Natural killer cell treated with Interleukin-12 subunit alpha and Interleukin-12 subunit beta and Interleukin-15 and Interleukin-18, amount 100 ng/mL, for 72 hours (primary cell): ENCODE measurements at regions not wholly inside any gene's neighbourhood (a gene's known extent, or its start where the extent isn't known, plus 50 kb on each side); places are given as distances from the start of the nearest gene placed in this dataset.
"Not testable (repeated sequence)": the region's sequence is repeated elsewhere in the genome, so short reads cannot be mapped to it uniquely, and the experiment has no call there.

Experiments used
- ATAC-seq, 2 donors: fragments of 150-1000 bp; cut with Tn5 transposase in 1 of 2; sonication (Bioruptor Pico), chemical (Tn5 transposase) in 1 of 2; 2 replicates each; pipeline ENCODE4 v1.10.0; 2021
- DNase-seq: peaks from one replicate; pipeline ENCODE4 v3.0.0; 2022; ENCODE audit warnings: low spot score
- H3K27ac Mint-ChIP-seq, 2 donors: 1 replicate in 1 of 2; 2 replicates in 1 of 2; pipeline ENCODE4 v1.8.0; 2022; ENCODE audit warnings: mixed read lengths in 2 of 2, mild to moderate bottlenecking in 1 of 2, moderate library complexity in 1 of 2
- H3K27me3 Mint-ChIP-seq, 2 donors: 1 replicate in 1 of 2; 2 replicates in 1 of 2; pipeline ENCODE4 v1.8.0; 2022; ENCODE audit warnings: mixed read lengths in 2 of 2
- H3K36me3 Mint-ChIP-seq: one replicate; pipeline ENCODE4 v1.8.0; 2022; ENCODE audit warnings: mixed read lengths
- H3K4me1 Mint-ChIP-seq, 2 donors: 1 replicate in 1 of 2; 2 replicates in 1 of 2; pipeline ENCODE4 v1.8.0; 2022; ENCODE audit warnings: low read depth in 2 of 2, mixed read lengths in 2 of 2, mild to moderate bottlenecking in 1 of 2
- H3K4me3 Mint-ChIP-seq: one replicate; pipeline ENCODE4 v1.8.0; 2022; ENCODE audit warnings: mixed read lengths
- H3K9me3 Mint-ChIP-seq: 2 replicates; pipeline ENCODE4 v1.8.0; 2022; ENCODE audit warnings: mixed read lengths

DNA sequence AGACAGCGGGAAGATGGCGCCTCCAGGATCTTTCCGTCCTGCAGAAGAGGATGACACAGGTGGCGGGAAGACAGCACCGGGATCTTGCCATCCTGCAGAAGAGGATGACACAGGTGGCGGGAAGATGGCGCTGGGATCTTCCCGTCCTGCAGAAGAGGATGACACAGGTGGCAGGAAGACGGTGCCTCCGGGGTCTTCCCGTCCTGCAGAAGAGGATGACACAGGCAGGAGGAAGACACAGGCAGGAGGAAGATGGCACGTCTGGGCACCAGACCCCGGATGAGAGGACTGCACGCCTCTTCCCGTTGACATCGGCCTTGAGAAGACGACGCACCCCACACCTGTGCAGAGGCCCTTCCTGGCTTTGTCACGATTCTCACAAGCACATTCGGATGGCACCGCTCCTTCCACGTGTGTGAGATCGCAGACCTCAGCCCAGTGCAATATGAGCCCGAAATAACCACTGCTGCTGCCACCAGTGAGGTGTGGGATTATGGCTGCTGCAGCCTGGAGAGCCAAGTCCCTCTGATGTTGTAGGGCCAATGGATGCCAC, 79.4 kb upstream of the SNTG2 start:
- no peak for DNase-seq
- Mint-ChIP-seq H3K27ac (no peak overlapping the region), H3K4me1 (peaks cover 0 to 5% of the 10 kb centered on the region in 2 donors), H3K4me3 (no peak overlapping the region), H3K9me3 (no peaks in the 10 kb centered on the region), H3K36me3 (no peaks in the 10 kb centered on the region), H3K27me3 (peaks cover 0 to 17% of the 10 kb centered on the region in 2 donors)
- ATAC-seq, result no peak

DNA sequence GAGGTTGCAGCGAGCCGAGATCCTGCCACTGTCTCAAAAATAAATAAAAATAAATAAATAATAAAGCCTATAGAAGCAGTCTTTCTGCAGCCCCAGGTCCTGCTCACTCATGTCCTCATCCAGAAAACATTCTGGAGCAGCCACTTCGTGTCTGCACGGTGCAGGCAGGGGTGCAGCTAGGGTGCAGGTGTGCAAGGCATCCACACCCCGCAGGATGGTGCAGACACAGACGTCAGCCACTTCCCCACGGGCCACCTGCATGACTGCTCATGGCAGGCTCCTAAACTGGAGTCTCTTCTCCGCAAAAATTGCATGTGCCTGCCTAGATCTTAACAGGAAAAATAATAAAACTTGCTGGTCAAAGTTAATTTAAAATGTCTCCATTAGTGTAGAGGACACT, 80.2 kb upstream of the SNTG2 start:
- no peak overlapping the region for H3K27ac Mint-ChIP-seq
- ATAC-seq, result no peak
- peaks cover 0 to 5% of the 10 kb centered on the region in 2 donors for H3K4me1 Mint-ChIP-seq
- H3K36me3 Mint-ChIP-seq, result no peaks in the 10 kb centered on the region
- peaks cover 0 to 17% of the 10 kb centered on the region in 2 donors for H3K27me3 Mint-ChIP-seq
- H3K4me3 Mint-ChIP-seq, result no peak overlapping the region
- H3K9me3 Mint-ChIP-seq, result no peaks in the 10 kb centered on the region
- no peak for DNase-seq

DNA sequence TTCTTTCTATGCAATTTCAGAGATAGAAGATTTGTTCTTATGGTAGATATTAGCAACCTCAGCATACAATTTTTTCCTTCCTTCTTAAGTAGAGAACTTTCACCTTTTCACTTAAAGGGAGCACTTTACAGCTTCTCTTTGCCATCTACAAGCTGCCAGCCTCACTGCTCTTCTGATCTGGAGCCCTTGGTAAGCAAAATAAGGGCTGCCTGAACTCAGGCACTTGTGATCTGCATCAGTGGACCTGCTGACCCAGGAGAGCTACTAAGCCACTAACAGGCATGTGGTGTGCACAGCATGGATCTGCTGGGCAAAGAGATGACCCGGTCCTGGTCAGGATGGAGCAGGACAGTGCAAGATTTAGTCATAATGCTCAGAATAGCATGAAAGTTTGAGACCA, 80.8 kb upstream of the SNTG2 start:
- Mint-ChIP-seq H3K36me3 (no peaks in the 10 kb centered on the region), H3K4me1 (peaks cover 0 to 5% of the 10 kb centered on the region in 2 donors), H3K27ac (no peak overlapping the region), H3K9me3 (no peaks in the 10 kb centered on the region), H3K4me3 (no peak overlapping the region), H3K27me3 (peaks cover 0 to 17% of the 10 kb centered on the region in 2 donors)
- ATAC-seq (no peak), DNase-seq (no peak)

DNA sequence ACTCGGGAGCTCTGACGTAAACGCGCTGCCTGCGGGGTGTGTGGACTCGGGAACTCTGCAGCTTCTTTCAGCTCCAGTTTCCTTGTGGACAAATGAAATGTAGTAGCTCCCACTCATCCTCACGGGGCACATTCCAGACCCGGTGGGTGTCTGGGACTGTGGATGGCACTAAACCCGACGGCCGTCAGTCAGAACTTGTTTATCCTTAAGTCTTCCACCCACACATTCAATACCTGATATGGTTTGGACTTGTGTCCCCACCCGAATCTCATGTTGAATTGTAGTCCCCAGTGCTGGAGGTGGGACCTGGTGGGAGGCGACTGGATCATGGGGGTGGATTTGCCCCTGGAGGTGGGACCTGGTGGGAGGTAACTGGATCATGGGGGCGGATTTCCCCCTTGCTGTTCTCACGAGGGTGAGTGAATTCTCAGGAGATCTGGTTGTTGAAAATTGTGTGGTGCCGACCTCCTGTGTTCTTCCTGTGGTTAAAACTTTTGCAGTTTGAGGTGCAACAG, 81.2 kb upstream of the SNTG2 start:
- Mint-ChIP-seq H3K9me3 (no peaks in the 10 kb centered on the region), H3K27me3 (peaks cover 0 to 17% of the 10 kb centered on the region in 2 donors), H3K4me3 (no peak overlapping the region), H3K27ac (no peak overlapping the region), H3K4me1 (peaks cover 0 to 5% of the 10 kb centered on the region in 2 donors), H3K36me3 (no peaks in the 10 kb centered on the region)
- DNase-seq, result no peak
- ATAC-seq, result no peak

DNA sequence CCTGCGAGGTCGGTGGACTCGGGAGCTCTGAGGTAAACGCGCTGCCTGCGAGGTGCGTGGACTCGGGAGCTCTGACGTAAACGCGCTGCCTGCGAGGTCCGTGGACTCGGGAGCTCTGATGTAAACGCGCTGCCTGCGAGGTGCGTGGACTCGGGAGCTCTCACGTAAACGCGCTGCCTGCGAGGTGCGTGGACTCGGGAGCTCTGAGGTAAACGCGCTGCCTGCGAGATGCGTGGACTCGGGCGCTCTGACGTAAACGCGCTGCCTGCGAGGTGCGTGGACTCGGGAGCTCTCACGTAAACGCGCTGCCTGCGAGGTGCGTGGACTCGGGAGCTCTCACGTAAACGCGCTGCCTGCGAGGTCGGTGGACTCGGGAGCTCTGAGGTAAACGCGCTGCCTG, 81.8 kb upstream of the SNTG2 start:
- not testable (repeated sequence) for H3K27ac Mint-ChIP-seq, H3K9me3 Mint-ChIP-seq, DNase-seq, H3K36me3 Mint-ChIP-seq, H3K4me1 Mint-ChIP-seq, ATAC-seq, H3K4me3 Mint-ChIP-seq
- H3K27me3 Mint-ChIP-seq, result peaks cover 0 to 17% of the 10 kb centered on the region in 2 donors

DNA sequence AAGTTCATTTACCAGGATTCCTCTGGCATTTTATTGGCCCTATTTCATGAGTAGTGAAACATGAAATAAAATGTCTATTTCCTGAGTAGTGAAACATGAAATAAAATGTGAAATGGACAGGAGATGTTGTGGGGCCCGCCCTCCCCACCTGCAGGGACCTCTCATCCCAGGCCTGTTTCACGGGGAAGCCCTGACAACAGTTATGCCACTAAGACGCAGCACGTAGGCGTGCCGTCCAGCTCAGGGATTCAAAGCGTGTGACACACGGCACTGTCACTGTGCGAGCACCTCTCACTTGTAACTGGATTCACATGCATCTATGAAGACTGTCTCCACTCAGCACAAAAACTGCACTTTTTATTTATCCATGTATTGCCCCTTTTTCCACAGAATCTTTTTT, 83.4 kb upstream of the SNTG2 start:
- peaks cover 0 to 20% of the 10 kb centered on the region in 2 donors for H3K27me3 Mint-ChIP-seq
- H3K4me3 Mint-ChIP-seq, result no peak overlapping the region
- H3K36me3 Mint-ChIP-seq, result no peaks in the 10 kb centered on the region
- DNase-seq (no peak), ATAC-seq (no peak)
- H3K9me3 Mint-ChIP-seq, result no peaks in the 10 kb centered on the region
- H3K4me1 Mint-ChIP-seq, result peaks cover 0 to 9% of the 10 kb centered on the region in 2 donors
- no peak overlapping the region for H3K27ac Mint-ChIP-seq

DNA sequence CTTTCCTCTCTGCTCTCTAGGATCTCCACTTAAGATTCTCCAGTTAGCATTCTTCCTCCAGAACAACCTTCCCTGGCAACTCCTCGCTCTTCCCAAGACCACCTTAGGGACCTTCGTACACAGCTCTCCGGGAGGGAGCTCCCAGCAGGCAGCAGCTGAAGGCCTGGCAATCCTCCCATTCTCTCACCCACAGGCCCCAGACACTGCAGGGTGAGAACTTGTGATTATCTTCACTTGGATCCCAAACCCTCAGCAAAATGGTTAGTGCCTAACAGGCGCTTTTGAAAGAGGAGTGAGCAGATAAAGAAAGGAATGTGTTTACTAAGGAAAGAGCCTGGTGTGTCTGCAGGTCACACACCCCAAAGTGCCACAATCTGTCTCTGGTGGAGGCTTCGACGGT, 83.8 kb upstream of the SNTG2 start:
- Mint-ChIP-seq H3K4me3 (no peak overlapping the region), H3K36me3 (no peaks in the 10 kb centered on the region), H3K9me3 (no peaks in the 10 kb centered on the region), H3K27ac (no peak overlapping the region), H3K4me1 (peaks cover 0 to 9% of the 10 kb centered on the region in 2 donors), H3K27me3 (peaks cover 0 to 20% of the 10 kb centered on the region in 2 donors)
- DNase-seq (no peak), ATAC-seq (no peak)

DNA sequence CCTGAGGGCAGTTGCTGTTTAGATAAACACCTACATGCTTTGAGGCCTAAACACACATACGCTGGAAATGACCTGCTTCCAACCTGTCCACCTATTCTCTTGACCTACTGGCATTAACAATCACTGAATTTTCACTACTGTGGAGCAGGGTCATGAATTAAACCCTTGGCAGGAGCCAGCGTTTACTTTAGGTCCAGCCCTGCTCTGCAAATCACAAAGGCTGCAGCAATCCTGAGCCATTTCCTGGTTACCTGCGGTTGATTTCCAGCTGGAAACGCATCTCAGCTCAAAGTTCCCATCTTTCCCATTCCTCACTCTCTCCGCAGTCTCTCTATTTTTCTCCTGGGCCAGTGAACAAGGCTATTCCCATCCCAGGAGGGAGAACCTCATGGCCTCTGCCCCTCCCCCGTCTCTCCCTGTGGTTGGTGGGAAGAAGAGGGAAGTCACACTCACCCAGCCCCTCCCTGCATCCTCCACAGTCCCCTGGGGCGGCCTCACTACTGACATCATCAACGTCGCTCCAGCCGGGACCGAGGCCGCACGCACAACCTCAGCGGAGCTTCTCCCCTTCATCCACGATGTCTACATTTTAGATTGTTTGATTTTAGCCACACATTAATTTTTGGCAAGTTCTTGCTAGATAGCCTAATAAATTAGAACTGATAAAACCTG, 84.5 kb upstream of the SNTG2 start:
- Mint-ChIP-seq H3K27ac (no peak overlapping the region), H3K4me1 (peaks cover 0 to 9% of the 10 kb centered on the region in 2 donors), H3K4me3 (no peak overlapping the region), H3K9me3 (no peaks in the 10 kb centered on the region), H3K36me3 (no peaks in the 10 kb centered on the region), H3K27me3 (peaks cover 0 to 23% of the 10 kb centered on the region in 2 donors)
- DNase-seq (no peak), ATAC-seq (no peak)

DNA sequence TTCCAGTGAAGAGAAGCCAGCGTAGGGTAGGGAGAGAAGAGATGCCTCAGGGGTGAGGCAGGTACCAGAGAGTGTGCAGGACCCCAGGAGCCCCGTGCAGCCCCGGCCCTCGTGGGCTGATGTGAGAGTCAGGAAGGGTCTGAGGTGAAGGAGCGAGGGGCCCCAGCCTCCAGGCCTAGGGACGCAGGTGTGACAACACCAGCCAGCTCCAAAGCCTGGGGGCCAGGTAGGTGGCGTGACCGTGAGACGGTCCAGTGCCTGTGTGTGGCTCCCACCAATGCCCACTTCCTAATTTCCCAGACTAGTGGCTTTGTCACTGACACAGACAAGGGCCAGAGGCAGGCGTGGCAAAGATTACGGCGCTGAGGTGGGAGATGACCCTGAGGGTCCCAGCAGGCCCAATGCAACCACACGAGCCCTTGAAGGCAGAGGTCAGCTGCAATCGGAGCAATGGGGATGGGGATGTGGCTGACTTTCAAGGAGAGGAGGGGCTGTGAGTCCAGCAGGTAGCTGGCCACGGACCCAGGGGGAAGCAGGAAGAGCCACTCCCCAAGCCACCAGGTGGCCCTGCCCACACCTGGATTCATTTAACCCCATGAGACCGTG, 86.0 kb upstream of the SNTG2 start:
- ATAC-seq (peak in 1 of 2 donors; percentile 18), DNase-seq (no peak)
- Mint-ChIP-seq H3K27ac (no peak overlapping the region), H3K4me1 (peaks cover 0 to 9% of the 10 kb centered on the region in 2 donors), H3K27me3 (peaks cover 0 to 14% of the 10 kb centered on the region in 2 donors), H3K9me3 (no peaks in the 10 kb centered on the region), H3K4me3 (no peak overlapping the region), H3K36me3 (no peaks in the 10 kb centered on the region)

DNA sequence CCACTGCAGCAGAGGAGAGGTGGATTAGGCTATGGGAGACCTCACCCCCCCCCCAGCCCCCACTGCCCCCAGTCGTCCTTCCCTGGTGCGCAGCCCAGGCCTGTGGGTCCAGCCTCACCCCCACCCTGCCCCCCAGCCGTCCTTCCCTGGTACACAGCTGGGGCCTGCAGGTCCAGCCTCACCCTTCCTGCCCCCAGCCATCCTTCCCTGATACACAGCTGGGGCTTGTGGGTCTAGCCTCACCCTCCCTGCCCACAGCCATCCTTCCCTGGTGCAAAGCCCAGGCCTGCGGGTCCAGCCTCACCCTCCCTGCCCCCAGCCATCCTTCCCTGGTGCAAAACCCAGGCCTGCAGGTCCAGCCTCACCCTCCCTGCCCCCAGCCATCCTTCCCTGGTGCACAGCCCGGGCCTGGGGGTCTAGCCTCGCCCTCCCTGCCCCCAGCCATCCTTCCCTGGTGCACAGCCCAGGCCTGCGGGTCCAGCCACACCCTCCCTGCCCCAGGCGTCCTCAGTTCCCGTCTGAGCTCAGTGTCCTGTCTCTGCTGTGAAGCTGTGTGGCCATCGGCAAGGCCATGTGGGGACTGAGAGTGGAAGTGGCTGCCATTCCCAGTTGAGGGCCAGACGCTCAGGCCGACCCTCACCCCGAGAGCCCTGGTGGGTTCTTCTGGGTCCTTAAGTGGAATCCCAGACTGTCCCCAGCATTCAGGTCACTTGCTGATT, 86.8 kb upstream of the SNTG2 start:
- ATAC-seq (peak in 1 of 2 donors; percentile 28), DNase-seq (no peak)
- H3K27ac Mint-ChIP-seq, result no peak overlapping the region
- H3K36me3 Mint-ChIP-seq, result no peaks in the 10 kb centered on the region
- H3K9me3 Mint-ChIP-seq, result no peaks in the 10 kb centered on the region
- peaks cover 0 to 9% of the 10 kb centered on the region in 2 donors for H3K4me1 Mint-ChIP-seq
- H3K4me3 Mint-ChIP-seq, result no peak overlapping the region
- H3K27me3 Mint-ChIP-seq, result peaks cover 0 to 14% of the 10 kb centered on the region in 2 donors

DNA sequence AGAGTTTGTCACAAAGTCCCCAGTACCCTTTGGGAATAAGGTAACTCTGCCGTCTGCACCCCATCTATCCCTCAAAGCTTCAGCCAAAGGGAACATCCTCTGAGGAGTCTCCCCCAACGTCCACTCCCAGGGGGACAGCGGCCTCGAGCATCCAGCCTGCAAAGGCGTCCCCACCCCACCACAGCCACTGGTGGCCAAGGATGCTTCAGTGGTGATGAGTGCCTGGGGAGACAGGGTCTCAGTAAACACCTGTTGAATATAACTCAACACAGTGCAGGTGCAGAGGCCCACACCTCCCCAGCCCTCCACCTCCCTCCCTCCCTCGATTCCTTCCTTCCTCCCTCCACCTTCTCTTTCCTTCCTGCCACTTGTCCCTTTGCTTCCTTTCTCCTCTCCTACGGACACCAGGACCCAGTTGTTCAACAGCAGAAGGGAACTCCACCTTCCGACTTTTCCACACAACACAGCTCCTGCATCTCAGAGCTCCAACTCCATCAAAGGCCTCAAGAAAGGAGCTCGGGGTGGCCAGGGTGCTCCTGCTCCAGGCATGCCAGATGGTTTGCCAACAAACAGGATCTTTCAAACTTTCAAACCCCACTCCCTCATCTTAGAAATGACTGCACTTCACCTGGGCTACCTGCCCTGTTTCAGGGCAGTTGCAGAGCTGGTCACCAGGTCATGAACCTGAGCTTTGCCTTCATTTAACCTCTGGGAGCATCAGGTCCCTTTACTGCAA, 87.8 kb upstream of the SNTG2 start:
- no peaks in the 10 kb centered on the region for H3K9me3 Mint-ChIP-seq
- no peak for DNase-seq
- no peak overlapping the region for H3K27ac Mint-ChIP-seq
- peaks cover 0 to 14% of the 10 kb centered on the region in 2 donors for H3K27me3 Mint-ChIP-seq
- H3K4me3 Mint-ChIP-seq, result no peak overlapping the region
- ATAC-seq, result no peak
- H3K36me3 Mint-ChIP-seq, result no peaks in the 10 kb centered on the region
- H3K4me1 Mint-ChIP-seq, result peaks cover 1 to 10% of the 10 kb centered on the region in 2 donors

DNA sequence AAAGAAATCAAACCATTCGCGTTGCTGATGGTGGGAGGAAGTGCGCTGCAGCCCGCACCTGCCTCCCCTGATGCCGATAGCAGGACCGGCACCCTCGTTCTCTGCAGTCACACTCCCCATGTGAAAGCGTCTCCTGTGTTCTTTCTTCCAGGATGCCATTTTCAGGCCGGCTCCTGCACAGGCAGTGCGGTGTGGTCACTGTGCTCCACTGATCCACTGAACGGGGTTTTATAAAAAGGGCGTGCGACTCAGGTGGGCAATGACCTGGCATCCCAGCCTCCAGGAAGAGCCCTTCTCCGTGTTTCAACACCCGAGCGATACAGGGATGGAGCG, 88.3 kb upstream of the SNTG2 start:
- H3K4me1 Mint-ChIP-seq, result peaks cover 6 to 16% of the 10 kb centered on the region in 2 donors
- H3K27me3 Mint-ChIP-seq, result peaks cover 0 to 11% of the 10 kb centered on the region in 2 donors
- DNase-seq, result no peak
- no peak for ATAC-seq
- no peaks in the 10 kb centered on the region for H3K9me3 Mint-ChIP-seq
- no peak overlapping the region for H3K4me3 Mint-ChIP-seq
- no peaks in the 10 kb centered on the region for H3K36me3 Mint-ChIP-seq
- H3K27ac Mint-ChIP-seq, result no peak overlapping the region

DNA sequence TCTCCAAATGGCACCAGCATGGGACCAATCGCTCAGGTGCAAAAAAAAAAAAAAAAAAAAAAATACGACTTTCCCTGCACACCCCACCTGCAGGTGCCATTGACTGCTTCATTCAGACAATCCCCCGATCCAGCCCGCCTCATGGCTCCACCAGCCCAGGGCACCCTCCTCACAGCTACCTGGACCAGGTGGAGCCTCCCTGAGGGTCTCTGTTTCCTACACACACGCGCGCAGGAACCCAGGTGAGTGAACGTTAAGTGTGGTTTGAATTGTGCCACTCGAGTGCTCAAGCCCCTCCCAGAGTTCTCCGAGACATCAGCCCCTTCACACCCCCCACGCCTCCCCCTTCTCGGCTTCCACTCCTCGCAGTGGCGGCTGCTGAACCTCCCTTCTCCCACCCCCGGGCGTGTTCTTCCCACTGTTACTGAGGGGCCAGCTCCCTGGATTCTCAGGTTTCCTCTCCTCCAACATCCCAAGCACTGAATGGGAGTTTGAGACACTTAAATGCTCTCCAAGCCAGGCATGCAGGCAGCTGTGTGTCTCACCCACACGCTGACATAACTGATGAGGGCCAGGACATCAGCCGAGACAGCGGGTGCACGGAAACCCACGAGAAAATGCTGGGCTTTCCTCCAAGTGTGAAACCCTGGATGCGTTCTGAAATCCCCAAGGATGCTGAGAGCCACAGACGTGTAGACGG, 88.8 kb upstream of the SNTG2 start:
- ATAC-seq (no peak), DNase-seq (no peak)
- H3K9me3 Mint-ChIP-seq, result no peaks in the 10 kb centered on the region

More for the DNA sequence above, 88.8 kb upstream of the SNTG2 start:
- Mint-ChIP-seq H3K4me1 (peaks cover 10 to 17% of the 10 kb centered on the region in 2 donors), H3K27me3 (peaks cover 0 to 10% of the 10 kb centered on the region in 2 donors), H3K36me3 (no peaks in the 10 kb centered on the region), H3K27ac (no peak overlapping the region), H3K4me3 (no peak overlapping the region)
